A673 (cell line): ENCODE measurements at regions not wholly inside any gene's neighbourhood (a gene's known extent, or its start where the extent isn't known, plus 50 kb on each side); places are given as distances from the start of the nearest gene placed in this dataset.

Source experiments
- BruUV-seq: library from RNA; stranded (reverse); fragments of 400-500 nt; replicated peaks from 2 replicates; lab custom pipeline; 2021; lab: Mats Ljungman, UMichigan
- CTCF ChIA-PET: fragments of 300-600 bp; sonication (Branson Sonifier 250); formaldehyde crosslinking; loops from one replicate; lab custom pipeline; 2022; ENCODE audit warnings: antibody characterized with exemption; lab: Charles Lee
- POLR2A ChIA-PET: fragments of 300-600 bp; sonication (Branson Sonifier 250); formaldehyde crosslinking; loops from one replicate; lab custom pipeline; 2022; ENCODE audit warnings: antibody characterized with exemption; ENCODE audit not compliant: low non-redundant PET; lab: Charles Lee
- DNase-seq: peaks from one replicate; pipeline ENCODE4 v3.0.0-alpha.2; 2015; ENCODE audit warnings: low spot score
- H3K27ac ChIP-seq: fragments of 200-600 bp; sonication (generic); 2 replicates; pipeline ENCODE4 v1.5.1; 2016; ENCODE audit warnings: mixed run types, low read depth, mild to moderate bottlenecking, mixed read lengths, antibody characterized with exemption, low read length; ENCODE audit not compliant: poor library complexity, severe bottlenecking
- H3K27me3 ChIP-seq: fragments of 200-600 bp; sonication (generic); replicated peaks from 2 replicates; pipeline ENCODE4 v1.6.1; 2017; ENCODE audit warnings: mixed run types, low read depth, mild to moderate bottlenecking, mixed read lengths, antibody characterized with exemption, low read length; ENCODE audit not compliant: insufficient read depth, poor library complexity
- H3K36me3 ChIP-seq: fragments of 200-600 bp; sonication (generic); 2 replicates; pipeline ENCODE4 v1.6.1; 2016; ENCODE audit warnings: mixed run types, mild to moderate bottlenecking, mixed read lengths, antibody characterized with exemption, low read length; ENCODE audit not compliant: insufficient read depth, poor library complexity, severe bottlenecking
- H3K4me1 ChIP-seq: fragments of 200-600 bp; sonication (generic); 2 replicates; pipeline ENCODE4 v1.6.1; 2017; ENCODE audit warnings: mixed run types, mild to moderate bottlenecking, mixed read lengths, antibody characterized with exemption, low read length; ENCODE audit not compliant: insufficient read depth, poor library complexity, severe bottlenecking
- H3K4me3 ChIP-seq: fragments of 200-600 bp; sonication (generic); 2 replicates; pipeline ENCODE4 v1.5.1; 2016; ENCODE audit warnings: low read depth, mixed run types, mild to moderate bottlenecking, mixed read lengths, low read length; ENCODE audit not compliant: poor library complexity, severe bottlenecking
- H3K9me3 ChIP-seq: fragments of 200-600 bp; sonication (generic); 2 replicates; pipeline ENCODE4 v1.6.1; 2016; ENCODE audit warnings: mixed run types, low read depth, mild to moderate bottlenecking, mixed read lengths, antibody characterized with exemption, low read length; ENCODE audit not compliant: poor library complexity, severe bottlenecking
- EZH2 ChIP-seq: fragments of 200-600 bp; sonication (generic); IDR thresholded peaks from 2 replicates; pipeline ENCODE4 v1.6.1; 2017; ENCODE audit warnings: borderline replicate concordance, low read depth, mild to moderate bottlenecking, mixed read lengths, antibody characterized with exemption, low read length; ENCODE audit not compliant: poor library complexity, severe bottlenecking
- intact Hi-C: fragments of 100-400 bp; cut with micrococcal nuclease; formaldehyde crosslinking; loops from one replicate; pipeline ENCODE4 v1.10.0; 2022; ENCODE audit not compliant: unreplicated experiment
- TF ChIP-seq, protein P1 (sequence below): fragments of 300-800, 200-600 bp; sonication (generic); conservative IDR thresholded peaks from 2 replicates; pipeline ENCODE4 v1.5.1; 2017; ENCODE audit warnings: low read depth, mild to moderate bottlenecking, antibody characterized with exemption, low read length, moderate library complexity, mixed read lengths

DNA sequence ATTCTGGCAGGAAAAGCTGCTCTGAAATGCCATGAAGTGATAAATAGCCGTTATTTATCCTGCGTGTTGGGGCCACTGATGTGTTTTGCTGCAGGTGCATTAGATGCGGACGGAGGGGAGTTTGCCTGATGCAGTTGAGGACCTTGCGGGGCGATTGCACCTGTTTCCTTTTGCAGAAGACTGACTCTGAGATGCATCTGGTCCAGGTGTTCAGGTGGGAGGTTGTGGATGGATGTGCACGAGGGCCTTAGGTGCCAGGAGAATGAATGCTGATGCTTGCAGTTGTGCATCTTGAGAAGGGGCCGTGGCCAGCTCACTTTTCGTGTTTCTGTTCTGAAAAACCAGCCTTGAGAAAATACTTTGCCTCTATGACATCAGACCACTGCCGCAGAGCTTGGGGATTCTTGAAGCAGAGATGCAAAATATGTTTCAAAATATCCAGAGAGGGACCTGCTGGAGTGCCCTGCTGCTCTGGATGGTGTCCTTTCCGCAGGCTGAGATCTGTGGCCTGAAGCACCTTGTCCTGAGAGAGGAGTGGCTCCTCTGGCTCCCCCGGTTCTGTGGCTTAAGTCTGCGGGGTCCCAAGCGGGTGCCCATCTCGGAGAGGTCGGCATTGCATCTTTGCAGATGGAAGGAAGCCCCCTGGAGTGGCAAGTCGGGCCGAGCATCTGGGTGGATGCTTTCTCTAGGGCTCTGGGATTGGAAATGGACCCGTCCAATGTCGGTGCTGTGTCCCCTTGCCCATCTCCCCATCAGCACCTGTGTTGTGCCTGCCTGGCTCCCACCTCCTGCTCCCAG is 1031.1 kb downstream of the TBC1D22A start:
- no peaks in the 10 kb centered on the region for H3K36me3 ChIP-seq
- TF ChIP-seq, protein P1, sequence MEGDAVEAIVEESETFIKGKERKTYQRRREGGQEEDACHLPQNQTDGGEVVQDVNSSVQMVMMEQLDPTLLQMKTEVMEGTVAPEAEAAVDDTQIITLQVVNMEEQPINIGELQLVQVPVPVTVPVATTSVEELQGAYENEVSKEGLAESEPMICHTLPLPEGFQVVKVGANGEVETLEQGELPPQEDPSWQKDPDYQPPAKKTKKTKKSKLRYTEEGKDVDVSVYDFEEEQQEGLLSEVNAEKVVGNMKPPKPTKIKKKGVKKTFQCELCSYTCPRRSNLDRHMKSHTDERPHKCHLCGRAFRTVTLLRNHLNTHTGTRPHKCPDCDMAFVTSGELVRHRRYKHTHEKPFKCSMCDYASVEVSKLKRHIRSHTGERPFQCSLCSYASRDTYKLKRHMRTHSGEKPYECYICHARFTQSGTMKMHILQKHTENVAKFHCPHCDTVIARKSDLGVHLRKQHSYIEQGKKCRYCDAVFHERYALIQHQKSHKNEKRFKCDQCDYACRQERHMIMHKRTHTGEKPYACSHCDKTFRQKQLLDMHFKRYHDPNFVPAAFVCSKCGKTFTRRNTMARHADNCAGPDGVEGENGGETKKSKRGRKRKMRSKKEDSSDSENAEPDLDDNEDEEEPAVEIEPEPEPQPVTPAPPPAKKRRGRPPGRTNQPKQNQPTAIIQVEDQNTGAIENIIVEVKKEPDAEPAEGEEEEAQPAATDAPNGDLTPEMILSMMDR, result no peak
- no peak for TF ChIP-seq EZH2
- no peaks in the 10 kb centered on the region for H3K9me3 ChIP-seq
- ChIA-PET CTCF (no interaction called here), POLR2A (no interaction called here)
- no peak overlapping the region for H3K27ac ChIP-seq
- no peak overlapping the region for H3K4me3 ChIP-seq
- peaks cover 41% of the 10 kb centered on the region for H3K27me3 ChIP-seq
- no TSS peak for BruUV-seq
- intact Hi-C loops, result no loop called here
- H3K4me1 ChIP-seq, result no peaks in the 10 kb centered on the region
- DNase-seq, result no peak

DNA sequence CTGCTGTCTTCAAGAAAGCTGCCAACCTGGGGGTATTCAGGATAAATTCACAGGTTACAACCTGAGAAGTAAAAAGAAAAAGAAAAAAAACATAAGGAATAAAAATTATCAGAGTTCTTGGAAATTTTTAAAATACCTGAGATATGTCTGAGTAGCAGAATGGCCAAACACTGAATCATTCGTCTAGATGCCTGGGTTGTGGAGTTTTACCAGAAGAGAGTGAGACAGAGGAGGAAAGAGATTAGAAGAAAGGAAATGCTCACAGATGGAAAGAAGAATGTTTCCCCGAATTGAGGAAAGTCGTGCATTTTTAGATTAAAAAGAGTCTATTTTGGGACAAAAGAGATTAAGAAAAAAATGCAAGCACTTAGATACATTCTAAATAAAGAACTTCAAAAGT is 1026.7 kb downstream of the TBC1D22A start:
- H3K9me3 ChIP-seq, result no peaks in the 10 kb centered on the region
- H3K4me3 ChIP-seq, result no peak overlapping the region
- peaks cover 47% of the 10 kb centered on the region for H3K27me3 ChIP-seq
- TF ChIP-seq, protein P1, result no peak
- ChIA-PET POLR2A (no interaction called here), CTCF (no interaction called here)
- H3K27ac ChIP-seq, result no peak overlapping the region
- H3K4me1 ChIP-seq, result no peaks in the 10 kb centered on the region
- H3K36me3 ChIP-seq, result no peaks in the 10 kb centered on the region
- BruUV-seq, result no TSS peak
- intact Hi-C loops, result no loop called here
- DNase-seq, result no peak

DNA sequence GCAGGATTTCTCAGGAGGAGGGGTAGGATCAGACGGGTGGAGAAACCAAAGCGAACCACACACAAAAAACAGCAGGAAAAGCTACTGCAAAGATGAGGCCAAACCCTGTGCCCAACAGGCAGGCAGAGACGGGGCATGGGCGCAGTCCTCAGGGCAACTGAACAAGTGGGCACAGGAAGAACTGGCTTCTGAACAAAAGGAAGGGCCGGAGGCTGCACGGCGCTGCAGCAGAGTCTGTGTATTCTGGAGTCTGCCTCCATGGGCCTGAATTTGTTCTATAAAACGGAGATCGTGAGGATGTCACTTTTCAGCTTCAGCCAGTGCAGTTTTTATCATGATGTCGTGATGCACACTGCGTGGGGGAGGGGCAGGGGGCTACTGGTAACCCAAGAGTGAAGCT is 1026.0 kb downstream of the TBC1D22A start:
- H3K27ac ChIP-seq, result no peak overlapping the region
- POLR2A ChIA-PET, result no interaction called here
- no peak for TF ChIP-seq EZH2
- TF ChIP-seq, protein P1, result no peak
- no peaks in the 10 kb centered on the region for H3K9me3 ChIP-seq
- H3K27me3 ChIP-seq, result peaks cover 42% of the 10 kb centered on the region
- BruUV-seq, result no TSS peak
- no peak for DNase-seq
- H3K4me3 ChIP-seq, result no peak overlapping the region
- H3K36me3 ChIP-seq, result no peaks in the 10 kb centered on the region
- CTCF ChIA-PET, result no interaction called here
- no peaks in the 10 kb centered on the region for H3K4me1 ChIP-seq
- intact Hi-C loops, result no loop called here
